ENCODE measurements at regions not wholly inside any gene's neighbourhood (a gene's known extent, or its start where the extent isn't known, plus 50 kb on each side); places are given as distances from the start of the nearest gene placed in this dataset.

DNA sequence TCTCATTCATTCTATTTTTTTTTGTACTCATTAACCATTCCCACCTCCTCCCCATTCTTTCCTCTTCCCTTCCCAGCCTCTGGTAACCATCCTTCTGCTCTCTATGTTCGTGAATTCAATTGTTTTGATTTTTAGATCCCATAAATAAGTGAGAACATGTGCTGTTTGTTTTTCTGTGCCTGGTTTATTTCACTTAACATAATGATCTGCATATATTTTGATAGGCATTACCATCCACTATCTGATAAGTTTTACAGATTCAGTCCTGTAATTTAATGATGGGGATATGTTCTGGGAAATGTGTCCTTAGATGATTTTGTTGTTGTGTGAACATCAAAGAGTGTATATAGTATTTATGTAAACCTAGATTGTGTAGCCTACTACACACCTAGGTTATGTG is 77.5 kb upstream of the CPHXL start:
- in situ Hi-C loops (cut with HindIII; ENCODE audit: extremely low pct_ligation_motif_present, low pct_unique_long_range_greater_than_20kb) (no loop called here), intact Hi-C loops (cut with micrococcal nuclease; ENCODE audit: unreplicated experiment) (loop anchor here (5.0 kb wide), 1 partner anchor 849 kb away; no protein-coding TSS in a partner anchor)
- no peak overlapping the region for H3K4me3 ChIP-seq (replicated peaks in 1 of 3; ENCODE audit: insufficient read depth in 1 of 3, low read depth in 2 of 3, low read length in 3 of 3)
- DNase-seq (ENCODE audit: low spot score) (no peak), FAIRE-seq (no peak), ATAC-seq (no peak)
- H3K4me1 ChIP-seq (ENCODE audit: insufficient read depth, low read length), result no peaks in the 10 kb centered on the region
- H3K9ac ChIP-seq (ENCODE audit: insufficient read depth, low read depth, low read length), result no peak overlapping the region
- H3K27ac ChIP-seq (ENCODE audit: extremely low read length, insufficient read depth, low read length), result no peak overlapping the region
- H4K20me1 ChIP-seq (ENCODE audit: insufficient read depth, low read length), result no peaks in the 10 kb centered on the region
- ChIA-PET POLR2A (no interaction called here), CTCF (ENCODE audit: low intra/inter-chr PET ratio, low total read pairs) (no interaction called here)
- no peak for TF ChIP-seq MZF1 (CRISPR knock-in tag; IDR thresholded peaks at IDR 0.05; ENCODE audit: borderline replicate concordance)
- no peak for TF ChIP-seq HDAC1 (CRISPR knock-in tag; IDR thresholded peaks at IDR 0.05)
- TF ChIP-seq, protein P1, sequence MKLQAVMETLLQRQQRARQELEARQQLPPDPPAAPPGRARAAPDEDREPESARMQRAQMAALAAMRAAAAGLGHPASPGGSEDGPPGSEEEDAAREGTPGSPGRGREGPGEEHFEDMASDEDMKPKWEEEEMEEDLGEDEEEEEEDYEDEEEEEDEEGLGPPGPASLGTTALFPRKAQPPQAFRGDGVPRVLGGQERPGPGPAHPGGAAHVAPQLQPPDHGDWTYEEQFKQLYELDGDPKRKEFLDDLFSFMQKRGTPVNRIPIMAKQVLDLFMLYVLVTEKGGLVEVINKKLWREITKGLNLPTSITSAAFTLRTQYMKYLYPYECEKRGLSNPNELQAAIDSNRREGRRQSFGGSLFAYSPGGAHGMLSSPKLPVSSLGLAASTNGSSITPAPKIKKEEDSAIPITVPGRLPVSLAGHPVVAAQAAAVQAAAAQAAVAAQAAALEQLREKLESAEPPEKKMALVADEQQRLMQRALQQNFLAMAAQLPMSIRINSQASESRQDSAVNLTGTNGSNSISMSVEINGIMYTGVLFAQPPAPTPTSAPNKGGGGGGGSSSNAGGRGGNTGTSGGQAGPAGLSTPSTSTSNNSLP (IDR thresholded peaks at IDR 0.05; ENCODE audit: low read depth, low read length), result no peak
- TF ChIP-seq, protein P2, sequence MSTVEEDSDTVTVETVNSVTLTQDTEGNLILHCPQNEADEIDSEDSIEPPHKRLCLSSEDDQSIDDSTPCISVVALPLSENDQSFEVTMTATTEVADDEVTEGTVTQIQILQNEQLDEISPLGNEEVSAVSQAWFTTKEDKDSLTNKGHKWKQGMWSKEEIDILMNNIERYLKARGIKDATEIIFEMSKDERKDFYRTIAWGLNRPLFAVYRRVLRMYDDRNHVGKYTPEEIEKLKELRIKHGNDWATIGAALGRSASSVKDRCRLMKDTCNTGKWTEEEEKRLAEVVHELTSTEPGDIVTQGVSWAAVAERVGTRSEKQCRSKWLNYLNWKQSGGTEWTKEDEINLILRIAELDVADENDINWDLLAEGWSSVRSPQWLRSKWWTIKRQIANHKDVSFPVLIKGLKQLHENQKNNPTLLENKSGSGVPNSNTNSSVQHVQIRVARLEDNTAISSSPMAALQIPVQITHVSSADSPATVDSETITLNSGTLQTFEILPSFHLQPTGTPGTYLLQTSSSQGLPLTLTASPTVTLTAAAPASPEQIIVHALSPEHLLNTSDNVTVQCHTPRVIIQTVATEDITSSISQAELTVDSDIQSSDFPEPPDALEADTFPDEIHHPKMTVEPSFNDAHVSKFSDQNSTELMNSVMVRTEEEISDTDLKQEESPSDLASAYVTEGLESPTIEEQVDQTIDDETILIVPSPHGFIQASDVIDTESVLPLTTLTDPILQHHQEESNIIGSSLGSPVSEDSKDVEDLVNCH (CRISPR knock-in tag; IDR thresholded peaks at IDR 0.05), result no peak
- no peak for TF ChIP-seq ZNF577 (CRISPR knock-in tag; IDR thresholded peaks at IDR 0.05; ENCODE audit: borderline replicate concordance, low read depth)
- no peak for TF ChIP-seq ZNF550 (CRISPR knock-in tag; IDR thresholded peaks at IDR 0.05; ENCODE audit: borderline replicate concordance)
- TF ChIP-seq TRIM24 (CRISPR knock-in tag; IDR thresholded peaks at IDR 0.05), result no peak
- TF ChIP-seq HDAC6 (IDR thresholded peaks at IDR 0.05; ENCODE audit: low read depth, low read length), result no peak
- no peak for TF ChIP-seq CCDC6 (CRISPR knock-in tag; IDR thresholded peaks at IDR 0.05)
- TF ChIP-seq, protein P3, sequence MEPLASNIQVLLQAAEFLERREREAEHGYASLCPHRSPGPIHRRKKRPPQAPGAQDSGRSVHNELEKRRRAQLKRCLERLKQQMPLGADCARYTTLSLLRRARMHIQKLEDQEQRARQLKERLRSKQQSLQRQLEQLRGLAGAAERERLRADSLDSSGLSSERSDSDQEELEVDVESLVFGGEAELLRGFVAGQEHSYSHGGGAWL (CRISPR knock-in tag; IDR thresholded peaks at IDR 0.05), result no peak
- TF ChIP-seq, protein P4, sequence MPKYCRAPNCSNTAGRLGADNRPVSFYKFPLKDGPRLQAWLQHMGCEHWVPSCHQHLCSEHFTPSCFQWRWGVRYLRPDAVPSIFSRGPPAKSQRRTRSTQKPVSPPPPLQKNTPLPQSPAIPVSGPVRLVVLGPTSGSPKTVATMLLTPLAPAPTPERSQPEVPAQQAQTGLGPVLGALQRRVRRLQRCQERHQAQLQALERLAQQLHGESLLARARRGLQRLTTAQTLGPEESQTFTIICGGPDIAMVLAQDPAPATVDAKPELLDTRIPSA (CRISPR knock-in tag; IDR thresholded peaks at IDR 0.05; ENCODE audit: borderline replicate concordance), result no peak
- TF ChIP-seq ZFP62 (CRISPR knock-in tag; IDR thresholded peaks at IDR 0.05), result no peak
- no peak for TF ChIP-seq FLYWCH1 (CRISPR knock-in tag; IDR thresholded peaks at IDR 0.05)
- TF ChIP-seq ZNF44 (CRISPR knock-in tag; IDR thresholded peaks at IDR 0.05), result no peak
- no peak for TF ChIP-seq CBX1 (IDR thresholded peaks at IDR 0.05; ENCODE audit: low read depth)
- no peaks in the 10 kb centered on the region for H3K36me3 ChIP-seq (replicated peaks in 1 of 2; ENCODE audit: control insufficient read depth in 1 of 2, insufficient read depth in 2 of 2, low read length in 2 of 2)
- H3K27me3 ChIP-seq (ENCODE audit: control insufficient read depth in 1 of 2, insufficient read depth in 2 of 2, low read length in 2 of 2), result peaks cover 2 to 10% of the 10 kb centered on the region in 2 experiments; a peak in 3 of 5 replicates
- WGBS (ENCODE audit: low lambda C conversion rate), result 0% methylated on average over 1 of the region's 1 CpG
- H3K79me2 ChIP-seq (ENCODE audit: insufficient read depth, low read length), result no peaks in the 10 kb centered on the region
- no peak overlapping the region for H2AFZ ChIP-seq (ENCODE audit: low read length)
- BruUV-seq (replicated peaks), result no TSS peak
- H3K9me3 ChIP-seq (ENCODE audit: low read length), result no peaks in the 10 kb centered on the region
- no peak overlapping the region for H3K4me2 ChIP-seq (ENCODE audit: low read depth, low read length)

Data from HepG2 (cell line).